Loucy (cell line): ENCODE measurements at regions not wholly inside any gene's neighbourhood (a gene's known extent, or its start where the extent isn't known, plus 50 kb on each side); places are given as distances from the start of the nearest gene placed in this dataset.

Source experiments
- CTCF ChIP-seq: fragments of 200-600 bp; sonication (generic); conservative IDR thresholded peaks from 2 replicates; pipeline ENCODE4 v1.5.1; 2014; ENCODE audit warnings: mild to moderate bottlenecking, antibody characterized with exemption, low read length
- EZH2phosphoT487 ChIP-seq: fragments of 200-600 bp; IDR thresholded peaks from 2 replicates; pipeline ENCODE4 v1.6.1; 2018; ENCODE audit warnings: antibody characterized with exemption, mild to moderate bottlenecking, moderate library complexity, borderline replicate concordance

GRCh38 chr17:5719976-5720375 is 135.7 kb upstream of the NLRP1 start:
- TF ChIP-seq CTCF: no peak
- no peak for TF ChIP-seq EZH2phosphoT487
